GM21529 (cell line): ENCODE measurements at regions not wholly inside any gene's neighbourhood (a gene's known extent, or its start where the extent isn't known, plus 50 kb on each side); places are given as distances from the start of the nearest gene placed in this dataset.

ENCODE experiments used
- ATAC-seq: cut with Tn5 transposase; IDR thresholded peaks from one replicate; pipeline ENCODE4 v1.9.1; 2021; ENCODE audit not compliant: unreplicated experiment

DNA sequence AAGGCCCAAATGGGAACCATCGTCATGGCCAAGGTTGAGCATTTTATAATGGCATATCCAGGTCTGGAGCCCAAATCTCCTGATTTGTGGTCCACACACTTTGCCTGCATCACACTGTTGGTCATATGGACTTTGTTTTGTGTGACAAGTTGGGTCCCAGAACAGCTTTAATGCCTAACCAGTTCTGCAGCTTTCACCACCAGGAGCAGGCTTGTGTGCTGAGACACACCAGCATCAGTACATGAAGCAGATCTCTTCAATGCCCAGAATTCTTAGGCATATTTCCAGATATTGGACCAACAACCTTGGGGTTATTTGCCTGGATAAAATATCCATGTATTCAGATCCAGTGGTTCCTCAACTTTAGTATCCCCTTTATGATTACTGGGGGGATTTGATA is 371.3 kb downstream of the FBXW7 start:
- no peak for ATAC-seq

- ATAC-seq: no peak
Measured at GRCh38 chr4:152162331-152162697, 373.6 kb downstream of the FBXW7 start.

- ATAC-seq: no peak
Measured at GRCh38 chr4:152161676-152162330, 374.1 kb downstream of the FBXW7 start.

DNA sequence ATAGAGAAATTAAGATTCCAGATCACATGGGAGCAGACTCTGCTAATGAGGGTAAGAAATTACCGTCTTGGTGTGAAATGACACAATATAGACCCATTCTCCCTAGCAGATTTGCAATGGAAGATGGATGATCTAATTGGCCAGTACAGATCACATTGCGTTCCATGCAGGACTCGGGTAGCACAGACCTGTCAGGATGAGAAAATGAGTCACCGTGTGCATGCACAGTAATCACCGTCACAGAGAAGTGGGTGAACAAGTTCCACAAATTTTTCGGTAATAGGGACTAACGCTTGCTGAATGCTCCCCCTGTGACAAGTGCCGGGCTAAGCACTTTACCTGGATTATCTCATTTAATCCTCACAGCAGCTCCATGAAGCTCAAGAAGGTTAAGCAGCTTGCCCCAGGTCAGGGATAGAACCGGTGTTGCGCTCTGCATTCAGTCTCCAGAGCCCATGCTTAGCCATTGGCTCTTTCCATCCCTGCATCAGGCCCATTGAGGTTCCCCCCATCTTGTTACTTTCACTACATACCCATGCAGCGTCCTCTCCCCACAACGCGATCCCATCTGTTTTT is 375.6 kb downstream of the FBXW7 start:
- no peak for ATAC-seq

- no peak for ATAC-seq
Measured at GRCh38 chr4:152159773-152160172, 376.1 kb downstream of the FBXW7 start.

DNA sequence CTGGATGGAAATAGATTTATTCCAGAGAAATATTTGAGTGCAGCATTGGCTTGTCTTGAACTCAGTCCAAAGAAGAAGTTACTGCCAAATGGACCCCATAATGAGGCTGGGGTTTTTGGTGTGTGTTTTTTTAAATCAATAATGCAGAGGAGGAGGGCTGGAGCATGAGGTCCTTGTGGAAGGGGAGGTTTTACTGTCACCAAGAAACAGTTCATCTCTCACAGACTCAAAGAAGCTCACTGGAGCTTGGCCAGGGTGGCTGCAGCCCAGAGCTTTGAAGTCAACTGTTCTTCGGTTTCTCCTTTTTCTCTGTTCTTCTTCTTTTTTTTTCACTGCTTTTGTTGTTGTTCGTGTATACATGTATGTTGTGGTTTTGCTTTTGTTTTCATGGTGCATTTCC is 377.7 kb downstream of the FBXW7 start:
- no peak for ATAC-seq

- ATAC-seq: no peak
Measured at GRCh38 chr4:152157629-152158028, 378.3 kb downstream of the FBXW7 start.

DNA sequence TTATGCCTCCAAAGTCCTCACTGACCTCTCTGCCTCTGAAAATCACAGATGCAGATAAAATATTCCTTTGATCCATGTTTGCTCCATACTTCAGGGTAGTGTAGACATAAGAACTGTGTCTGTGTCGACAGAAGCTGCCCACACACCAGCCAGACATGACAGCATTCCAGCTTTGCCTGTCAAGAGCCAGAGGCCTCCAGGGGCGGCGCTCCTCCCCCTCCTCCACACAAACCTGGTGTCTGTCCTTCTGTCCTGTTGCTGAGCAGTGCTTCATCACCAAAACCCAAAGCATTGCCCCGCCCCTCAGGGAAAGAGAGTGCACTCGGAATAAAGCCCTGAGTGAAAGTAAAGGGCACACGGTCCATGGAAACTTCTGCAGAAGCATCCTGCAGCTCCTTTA is 379.4 kb downstream of the FBXW7 start:
- ATAC-seq: no peak

GRCh38 chr4:152155070-152155469 is 380.8 kb downstream of the FBXW7 start:
- ATAC-seq: no peak

GRCh38 chr4:152154433-152154832 is 381.5 kb downstream of the FBXW7 start:
- no peak for ATAC-seq

DNA sequence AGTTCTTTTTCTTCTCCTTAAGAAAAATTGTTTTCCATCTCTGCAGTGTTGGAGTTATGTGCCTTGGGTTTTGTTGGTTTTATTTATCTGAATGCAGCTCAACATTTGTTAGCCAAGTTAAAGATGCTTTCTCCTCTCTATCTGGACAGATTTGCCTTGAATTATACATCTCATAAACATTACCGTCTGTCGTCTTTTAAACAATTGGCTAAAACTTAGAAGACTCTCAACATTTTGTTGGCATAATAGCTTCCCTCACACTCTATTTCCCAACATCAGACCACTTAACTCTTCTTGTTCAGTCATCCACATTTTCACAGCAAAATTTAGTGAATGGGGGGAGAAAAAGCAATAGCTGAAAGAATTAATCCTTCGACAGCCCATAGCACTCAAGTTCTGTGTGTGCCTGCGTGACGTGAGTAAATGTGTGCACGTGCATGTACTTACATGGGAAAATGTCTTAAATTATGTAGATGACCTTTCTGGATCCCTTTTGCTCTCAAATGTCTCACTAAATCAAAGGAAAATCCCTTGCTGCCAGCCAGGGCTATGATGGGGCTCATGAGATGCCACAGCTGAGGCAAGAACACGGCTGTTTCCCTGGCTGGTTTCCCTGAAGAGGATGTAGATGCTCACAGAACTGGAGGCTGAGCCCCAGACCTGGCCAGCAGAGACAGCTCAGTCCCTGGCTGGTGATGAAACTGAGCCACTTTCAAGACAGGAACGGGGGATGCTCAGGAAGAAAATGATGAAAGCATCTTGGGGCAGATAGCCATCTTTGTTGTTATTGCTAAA is 382.2 kb downstream of the FBXW7 start:
- ATAC-seq: no peak

DNA sequence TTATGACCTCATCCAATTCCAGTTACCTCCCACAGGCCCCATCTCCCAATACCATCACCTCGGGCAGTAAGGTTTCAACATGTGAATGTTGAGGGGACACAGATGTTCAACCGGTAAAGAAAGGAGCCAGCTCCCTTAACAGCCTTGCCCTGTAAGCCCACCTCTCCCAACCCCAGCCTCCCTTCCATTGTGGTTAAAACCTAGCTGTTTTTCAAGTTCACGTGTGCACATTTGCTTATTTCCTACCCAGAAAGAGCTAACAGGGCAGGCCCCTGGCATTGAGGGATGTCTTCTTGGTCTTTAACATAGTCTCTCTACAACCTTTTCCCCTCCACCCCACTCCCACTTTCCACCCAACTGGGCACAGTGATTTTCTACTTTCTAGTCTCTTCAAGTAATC is 385.7 kb downstream of the FBXW7 start:
- no peak for ATAC-seq

DNA sequence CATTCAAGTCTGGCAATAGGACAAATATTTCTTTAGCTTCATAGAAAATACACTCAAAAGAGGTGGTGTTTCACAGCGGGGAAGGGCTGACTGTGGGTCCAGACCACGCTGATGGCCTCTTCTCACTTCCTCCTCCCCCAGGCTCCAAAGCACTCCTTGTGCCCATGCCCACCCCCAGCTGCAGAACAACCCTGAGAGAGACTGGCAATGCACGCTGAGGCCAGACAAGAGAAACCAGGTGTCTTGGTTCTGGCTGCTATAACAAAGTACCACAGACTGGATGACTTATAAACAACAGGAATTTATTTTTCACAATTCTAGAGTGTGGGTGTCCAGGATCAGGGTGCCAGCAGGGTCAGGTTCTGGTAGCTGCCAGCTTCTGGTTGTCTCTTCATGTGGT is 386.1 kb downstream of the FBXW7 start:
- no peak for ATAC-seq

GRCh38 chr4:152148057-152148456 is 387.2 kb upstream of the GATB start:
- ATAC-seq: no peak

- no peak for ATAC-seq
Measured at GRCh38 chr4:152146244-152146643, 385.4 kb upstream of the GATB start.

DNA sequence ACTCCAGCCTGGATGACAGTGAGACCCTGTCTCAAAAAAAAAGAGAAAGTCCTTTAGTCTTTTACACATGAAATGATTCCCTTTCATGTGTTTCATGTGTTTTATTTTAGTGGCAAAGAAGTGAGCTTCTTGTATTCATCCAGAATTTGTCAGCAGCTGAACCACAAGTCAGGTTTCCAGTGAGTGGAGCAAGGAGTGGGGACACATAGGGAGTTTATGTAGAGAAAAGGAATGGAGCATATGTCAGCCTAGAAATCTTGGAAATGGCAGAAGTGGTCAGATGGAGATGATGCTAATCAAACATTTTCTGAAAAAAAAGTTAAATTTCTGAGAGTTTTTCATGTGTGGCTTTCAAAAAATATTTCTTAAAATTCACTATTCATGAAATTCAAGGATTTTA is 383.0 kb upstream of the GATB start:
- ATAC-seq: no peak

- ATAC-seq: no peak
Measured at GRCh38 chr4:152138451-152138850, 377.6 kb upstream of the GATB start.

DNA sequence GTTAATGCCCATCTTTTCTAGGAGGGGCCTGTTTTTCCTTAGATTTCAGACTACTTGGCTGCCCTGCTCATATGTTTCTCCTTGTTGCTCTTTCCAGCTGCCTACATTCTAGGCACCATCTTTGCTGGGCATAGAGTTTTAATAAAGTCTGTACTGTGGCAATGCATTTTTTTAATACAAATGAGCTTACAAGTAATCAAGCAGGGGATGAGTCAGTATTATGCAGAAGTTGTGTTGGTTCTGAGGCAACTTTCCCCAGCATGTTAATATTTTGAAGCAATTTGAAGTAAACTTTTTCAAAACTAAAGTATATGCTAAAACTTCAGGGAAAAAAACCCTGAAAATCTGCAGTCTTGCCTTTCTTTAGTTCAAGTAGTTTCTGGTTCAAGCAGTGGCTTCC is 372.0 kb upstream of the GATB start:
- no peak for ATAC-seq

GRCh38 chr4:152128356-152128755 is 367.5 kb upstream of the GATB start:
- no peak for ATAC-seq

- no peak for ATAC-seq
Measured at GRCh38 chr4:152126238-152126637, 365.4 kb upstream of the GATB start.

GRCh38 chr4:152118819-152119553 is 358.2 kb upstream of the GATB start:
- no peak for ATAC-seq
